Fibroblast of upper back skin (primary cell): ENCODE measurements at regions not wholly inside any gene's neighbourhood (a gene's known extent, or its start where the extent isn't known, plus 50 kb on each side); places are given as distances from the start of the nearest gene placed in this dataset.

ENCODE experiments used
- DNase-seq: peaks from one replicate; pipeline ENCODE4 v3.0.0-alpha.2; 2013

DNA sequence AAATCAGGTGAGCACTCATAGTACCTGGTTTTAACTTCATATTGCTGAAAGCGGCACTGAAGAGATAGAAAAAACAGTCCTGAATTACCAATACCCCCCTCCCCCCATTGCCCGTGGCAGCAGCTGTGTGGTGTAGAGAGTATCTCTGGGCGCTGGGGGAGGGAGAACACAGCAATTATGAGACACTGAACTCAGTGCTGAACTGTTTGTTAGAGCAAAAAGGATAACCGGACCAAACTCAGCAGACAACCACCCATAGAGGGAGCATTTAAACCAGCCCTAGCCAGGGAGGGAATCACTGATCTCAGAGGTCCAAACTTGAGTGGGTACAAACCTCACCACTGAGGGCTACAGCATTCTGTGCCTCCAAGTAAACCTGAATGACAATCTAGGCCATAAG lies 457.4 kb upstream of the TEX13C start:
- DNase-seq: no peak

- DNase-seq: no peak
These were observed 456.4 kb upstream of the TEX13C start for GRCh38 chrX:124863303-124863702.

GRCh38 chrX:124887572-124887971 lies 432.1 kb upstream of the TEX13C start:
- DNase-seq: no peak

- DNase-seq: no peak
These were observed 423.7 kb upstream of the TEX13C start for GRCh38 chrX:124895947-124896346.

GRCh38 chrX:124902953-124903352 lies 416.7 kb upstream of the TEX13C start:
- DNase-seq: no peak

DNA sequence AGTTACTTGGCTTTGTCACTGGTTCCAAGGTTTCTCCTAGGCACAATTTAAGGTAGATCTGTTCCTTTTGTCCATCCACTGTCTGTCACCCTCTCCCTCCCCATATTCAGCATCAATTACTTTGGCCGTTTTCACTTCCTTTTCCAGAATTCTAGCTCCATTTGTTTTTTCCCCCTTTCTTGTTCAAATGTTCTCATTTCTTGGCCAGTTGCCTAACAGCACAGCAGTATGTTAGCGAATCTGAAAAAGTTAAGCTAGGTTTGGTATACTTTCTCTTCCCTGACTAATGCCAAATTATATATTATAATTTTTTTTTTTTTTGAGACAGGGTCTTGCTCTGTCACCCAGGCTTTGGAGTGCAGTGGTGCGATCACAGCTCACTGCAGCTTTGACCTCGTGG lies 409.1 kb upstream of the TEX13C start:
- no peak for DNase-seq

GRCh38 chrX:124917011-124917410 lies 402.7 kb upstream of the TEX13C start:
- no peak for DNase-seq

- DNase-seq: no peak
These were observed 394.0 kb upstream of the TEX13C start for GRCh38 chrX:124925681-124926080.

DNA sequence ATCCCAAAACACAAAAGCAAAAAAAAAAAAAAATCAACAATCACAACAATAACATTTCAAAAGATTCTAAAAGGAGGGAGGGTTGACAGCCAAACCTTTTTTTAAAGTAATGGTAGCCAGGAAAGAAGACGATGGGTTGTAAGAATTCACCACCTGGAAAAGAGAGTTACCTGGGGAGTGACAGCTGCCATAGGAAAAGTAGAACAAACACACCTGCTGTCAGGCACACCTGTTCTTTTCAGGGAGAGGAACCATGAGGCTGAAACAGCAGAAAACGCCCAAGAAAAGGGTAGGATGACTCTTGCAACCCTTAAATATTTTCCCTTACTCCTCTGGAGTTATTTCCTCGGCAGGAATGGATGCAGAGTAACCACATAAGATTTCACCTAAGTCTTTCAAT lies 388.4 kb upstream of the TEX13C start:
- no peak for DNase-seq

- DNase-seq: no peak
These were observed 387.7 kb upstream of the TEX13C start for GRCh38 chrX:124931958-124932357.

- DNase-seq: no peak
These were observed 381.0 kb upstream of the TEX13C start for GRCh38 chrX:124938715-124939114.

GRCh38 chrX:124940531-124940930 lies 379.1 kb upstream of the TEX13C start:
- DNase-seq: no peak

- no peak for DNase-seq
These were observed 365.3 kb upstream of the TEX13C start for GRCh38 chrX:124954402-124954801.

DNA sequence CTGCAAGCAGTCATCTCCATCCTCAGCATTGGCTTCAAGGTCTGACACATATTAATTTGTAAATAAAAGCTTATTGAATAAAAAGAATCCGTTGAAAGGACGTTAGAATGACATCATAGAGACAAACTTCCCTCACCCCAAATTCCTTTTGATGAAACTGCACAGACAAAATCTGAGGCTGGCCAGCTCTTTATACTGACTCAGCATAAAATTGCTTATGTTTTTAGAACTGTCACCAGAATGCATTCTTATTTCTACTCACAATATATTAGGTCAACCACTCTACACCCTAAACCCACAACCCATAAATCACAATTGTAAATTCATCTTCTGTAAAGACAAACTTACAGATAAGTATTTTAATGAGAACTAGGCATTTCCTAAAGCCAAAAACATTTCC lies 359.2 kb upstream of the TEX13C start:
- DNase-seq: no peak

- no peak for DNase-seq
These were observed 356.0 kb upstream of the TEX13C start, which contains the start of gene TENM1 for GRCh38 chrX:124963717-124964116. TENM1 (minus strand) TSS chrX:124963817.

DNA sequence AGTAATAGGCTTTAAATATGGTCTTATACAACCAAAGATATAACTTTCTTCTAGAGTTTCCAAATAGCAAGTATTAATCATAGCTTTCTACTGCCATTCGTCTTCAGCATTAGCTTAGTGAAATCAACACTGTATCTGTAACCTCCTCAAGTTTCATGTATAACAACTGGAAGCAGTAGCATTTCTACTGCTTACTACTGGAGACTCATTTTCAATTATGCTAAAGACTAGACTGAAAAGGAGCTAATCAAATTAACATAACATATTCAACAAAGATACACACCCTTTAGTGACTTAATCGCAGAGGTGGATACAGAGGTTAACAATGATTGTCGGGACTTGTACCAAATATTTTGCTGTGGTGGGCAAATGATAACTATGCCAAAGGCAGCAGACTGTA lies 344.2 kb upstream of the TEX13C start:
- DNase-seq: no peak

DNA sequence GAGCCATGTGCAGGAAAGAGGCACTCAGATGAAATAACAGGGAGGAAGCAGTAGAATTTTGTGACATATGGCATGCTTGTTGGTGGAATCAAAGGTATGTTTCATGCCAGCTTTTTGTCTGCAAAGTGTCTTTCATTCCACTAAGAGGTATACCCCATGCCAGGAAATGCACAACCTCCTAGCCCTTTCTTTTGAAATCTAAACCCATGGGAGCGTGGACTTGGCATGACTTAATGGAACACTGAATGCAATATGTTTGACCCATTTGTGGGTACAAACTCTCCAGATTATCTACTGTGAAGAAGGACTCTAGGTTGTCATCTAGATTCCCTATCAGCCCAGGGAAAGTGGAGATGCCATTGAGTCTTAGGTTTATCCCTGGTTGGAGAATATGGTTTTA lies 338.3 kb upstream of the TEX13C start:
- DNase-seq: no peak

GRCh38 chrX:124984140-124984813 lies 335.4 kb upstream of the TEX13C start:
- DNase-seq: no peak

GRCh38 chrX:124986284-124986683 lies 333.4 kb upstream of the TEX13C start:
- DNase-seq: no peak

GRCh38 chrX:124993735-124994134 lies 325.9 kb upstream of the TEX13C start:
- DNase-seq: no peak

DNA sequence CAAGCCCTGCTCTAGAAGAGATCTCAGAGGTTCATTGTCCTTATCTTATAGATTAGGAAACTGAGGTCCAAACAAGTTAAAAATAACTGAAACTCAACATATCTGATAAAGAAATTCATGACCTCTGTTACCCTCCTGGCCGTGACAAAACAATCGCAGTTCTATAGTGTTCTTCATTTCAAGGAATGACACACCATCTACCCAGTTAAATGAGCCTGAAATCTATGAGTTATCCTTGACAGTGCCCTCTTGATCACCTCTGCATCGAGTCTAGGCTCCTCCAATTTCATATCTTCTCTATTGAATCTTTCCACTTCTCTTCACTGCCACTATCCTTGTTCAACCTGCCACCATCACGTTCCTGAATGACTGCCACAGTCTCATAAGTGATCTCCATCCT lies 325.3 kb upstream of the TEX13C start:
- no peak for DNase-seq

DNA sequence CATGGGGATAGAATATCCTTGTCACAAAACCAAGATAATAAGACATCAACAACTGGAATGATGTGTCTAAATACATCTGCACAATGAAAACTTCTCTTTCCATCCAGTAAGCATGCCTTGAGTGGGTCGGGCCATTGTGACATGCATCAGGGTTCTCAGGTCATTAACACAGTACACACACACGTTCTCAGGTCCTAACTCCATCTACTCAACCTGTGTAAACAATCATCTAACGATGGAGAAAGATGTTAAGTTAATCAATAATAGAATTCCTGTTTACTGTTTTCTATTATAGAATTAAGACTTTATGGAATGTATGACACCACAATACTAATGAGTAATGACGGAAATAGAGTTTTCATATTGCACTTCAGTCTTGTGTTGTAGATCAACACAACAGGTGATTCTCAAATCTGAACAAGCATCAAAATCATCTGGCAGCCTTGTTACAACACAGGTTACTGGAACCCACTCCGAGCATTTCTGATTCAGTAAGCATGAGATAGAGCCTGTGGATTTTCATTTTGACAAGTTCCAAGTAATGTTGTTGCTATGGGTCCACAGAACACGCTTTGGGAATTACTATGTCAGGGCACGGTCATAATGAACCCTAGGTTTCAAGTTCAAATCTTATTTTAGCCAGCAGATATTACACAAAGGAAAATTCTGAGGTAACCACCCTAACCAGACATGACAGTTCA lies 315.8 kb upstream of the TEX13C start:
- no peak for DNase-seq

GRCh38 chrX:125004799-125005198 lies 314.9 kb upstream of the TEX13C start:
- DNase-seq: no peak

DNA sequence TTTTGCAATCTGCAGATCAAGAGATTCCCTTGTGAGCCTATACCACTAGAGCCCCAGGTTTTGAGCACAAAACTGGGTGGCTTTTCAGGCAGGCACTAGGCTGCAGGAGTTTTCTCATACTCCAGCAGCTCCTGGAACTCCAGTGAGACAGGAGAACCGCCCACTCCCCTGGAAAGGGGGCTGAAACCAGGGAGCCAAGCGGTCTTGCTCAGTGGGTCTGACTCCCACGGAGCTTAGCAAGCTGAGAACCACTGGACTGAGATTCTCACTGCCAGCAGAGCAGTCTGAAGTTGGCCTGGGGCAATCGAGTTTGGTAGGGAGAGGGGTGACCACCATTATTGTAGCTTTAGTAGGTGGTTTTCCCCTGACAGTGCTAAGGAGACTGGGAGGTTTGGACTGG lies 313.8 kb upstream of the TEX13C start:
- no peak for DNase-seq

GRCh38 chrX:125006704-125007103 lies 313.0 kb upstream of the TEX13C start:
- no peak for DNase-seq
